ENCODE measurements at regions not wholly inside any gene's neighbourhood (a gene's known extent, or its start where the extent isn't known, plus 50 kb on each side); places are given as distances from the start of the nearest gene placed in this dataset.
A peak's percentile ranks its signal among the peaks of the same experiment; 100 is the strongest.

DNA sequence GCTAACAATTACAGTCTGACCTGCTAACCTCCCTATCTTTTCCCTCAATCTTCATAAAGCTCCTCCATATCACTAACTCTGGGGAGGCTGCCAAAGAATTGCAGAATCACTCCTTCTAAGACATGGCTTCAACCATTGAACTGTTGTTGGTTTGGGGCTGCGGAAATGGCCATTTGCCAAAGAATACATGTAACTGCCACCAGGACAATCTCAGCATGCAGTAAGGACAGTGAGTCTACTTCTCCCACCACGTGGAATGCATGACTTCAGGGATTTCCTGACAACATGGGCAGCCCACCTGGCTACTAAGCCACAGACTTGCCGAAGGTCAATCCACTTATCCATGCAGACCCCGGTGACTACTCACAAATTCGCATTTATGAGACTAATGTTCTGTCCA, 104.3 kb upstream of the NUDT7 start:
- no peak for ATAC-seq (ENCODE audit: low FRiP score in 2 of 2)
- WGBS, 2 donors: 75 to 81% methylated on average over 5 of the region's 5 CpGs
- Histone ChIP-seq H3K9me3 (no peaks in the 10 kb centered on the region), H3K27ac (no peak overlapping the region), H3K4me3 (no peak overlapping the region), H3K4me1 (no peaks in the 10 kb centered on the region), H3K27me3 (no peaks in the 10 kb centered on the region), H3K36me3 (no peaks in the 10 kb centered on the region)
- TF ChIP-seq EP300 (IDR thresholded peaks at IDR 0.05) (no peak), POLR2AphosphoS5 (IDR thresholded peaks at IDR 0.05) (no peak), POLR2A (IDR thresholded peaks at IDR 0.05) (no peak)
- TF ChIP-seq, protein P1, sequence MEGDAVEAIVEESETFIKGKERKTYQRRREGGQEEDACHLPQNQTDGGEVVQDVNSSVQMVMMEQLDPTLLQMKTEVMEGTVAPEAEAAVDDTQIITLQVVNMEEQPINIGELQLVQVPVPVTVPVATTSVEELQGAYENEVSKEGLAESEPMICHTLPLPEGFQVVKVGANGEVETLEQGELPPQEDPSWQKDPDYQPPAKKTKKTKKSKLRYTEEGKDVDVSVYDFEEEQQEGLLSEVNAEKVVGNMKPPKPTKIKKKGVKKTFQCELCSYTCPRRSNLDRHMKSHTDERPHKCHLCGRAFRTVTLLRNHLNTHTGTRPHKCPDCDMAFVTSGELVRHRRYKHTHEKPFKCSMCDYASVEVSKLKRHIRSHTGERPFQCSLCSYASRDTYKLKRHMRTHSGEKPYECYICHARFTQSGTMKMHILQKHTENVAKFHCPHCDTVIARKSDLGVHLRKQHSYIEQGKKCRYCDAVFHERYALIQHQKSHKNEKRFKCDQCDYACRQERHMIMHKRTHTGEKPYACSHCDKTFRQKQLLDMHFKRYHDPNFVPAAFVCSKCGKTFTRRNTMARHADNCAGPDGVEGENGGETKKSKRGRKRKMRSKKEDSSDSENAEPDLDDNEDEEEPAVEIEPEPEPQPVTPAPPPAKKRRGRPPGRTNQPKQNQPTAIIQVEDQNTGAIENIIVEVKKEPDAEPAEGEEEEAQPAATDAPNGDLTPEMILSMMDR (IDR thresholded peaks at IDR 0.05): no peak
- DNase-seq: no peak

GRCh38 chr16:77618951-77619350, 103.4 kb upstream of the NUDT7 start:
- Histone ChIP-seq H3K4me1 (no peaks in the 10 kb centered on the region), H3K36me3 (no peaks in the 10 kb centered on the region), H3K4me3 (no peak overlapping the region), H3K9me3 (no peaks in the 10 kb centered on the region), H3K27me3 (no peaks in the 10 kb centered on the region), H3K27ac (no peak overlapping the region)
- no peak for ATAC-seq (ENCODE audit: low FRiP score in 2 of 2)
- DNase-seq: no peak
- WGBS, 2 donors: 77 to 78% methylated on average over 5 of the region's 5 CpGs
- TF ChIP-seq EP300 (IDR thresholded peaks at IDR 0.05) (no peak), POLR2AphosphoS5 (IDR thresholded peaks at IDR 0.05) (no peak), POLR2A (IDR thresholded peaks at IDR 0.05) (no peak)
- TF ChIP-seq, protein P1 (IDR thresholded peaks at IDR 0.05): no peak

GRCh38 chr16:77624085-77624484, 98.2 kb upstream of the NUDT7 start:
- no peak overlapping the region for H3K4me3 ChIP-seq
- DNase-seq (peak in 1 of 2 donors; percentile 21), ATAC-seq (ENCODE audit: low FRiP score in 2 of 2) (no peak)
- H3K27me3 ChIP-seq: no peaks in the 10 kb centered on the region
- H3K27ac ChIP-seq: no peak overlapping the region
- TF ChIP-seq POLR2A (IDR thresholded peaks at IDR 0.05) (no peak), EP300 (IDR thresholded peaks at IDR 0.05) (no peak), POLR2AphosphoS5 (IDR thresholded peaks at IDR 0.05) (no peak)
- TF ChIP-seq, protein P1 (IDR thresholded peaks at IDR 0.05): no peak
- H3K4me1 ChIP-seq: no peaks in the 10 kb centered on the region
- H3K9me3 ChIP-seq: no peaks in the 10 kb centered on the region
- WGBS, 2 donors: 78 to 82% methylated on average over 9 of the region's 9 CpGs
- H3K36me3 ChIP-seq: no peaks in the 10 kb centered on the region

DNA sequence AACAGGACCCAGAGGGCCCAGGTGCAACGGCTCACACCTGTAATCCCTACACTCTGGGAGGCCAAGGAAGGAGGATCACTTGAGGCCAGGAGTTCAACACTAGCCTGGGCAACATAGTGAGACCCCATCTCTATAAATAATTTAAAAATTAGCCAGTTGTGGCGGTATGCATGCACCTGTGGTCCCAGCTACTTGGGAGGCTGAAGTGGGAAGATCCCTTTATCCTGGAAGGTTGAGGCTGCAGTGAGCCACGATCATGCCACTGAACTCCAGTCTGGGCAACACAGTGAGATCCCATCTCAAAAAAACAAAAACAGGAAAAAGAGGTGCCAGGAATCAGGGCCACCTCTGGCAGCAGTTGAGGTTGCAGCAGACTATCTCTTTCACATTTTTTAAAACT, 85.7 kb upstream of the NUDT7 start:
- 76 to 79% methylated on average over 3 of the region's 3 CpGs for WGBS, 2 donors
- no peak for DNase-seq
- ATAC-seq (ENCODE audit: low FRiP score in 2 of 2): no peak

GRCh38 chr16:77637940-77638339, 84.4 kb upstream of the NUDT7 start:
- Histone ChIP-seq H3K27ac (no peak overlapping the region), H3K4me1 (no peaks in the 10 kb centered on the region), H3K27me3 (no peaks in the 10 kb centered on the region), H3K4me3 (no peak overlapping the region), H3K9me3 (no peaks in the 10 kb centered on the region), H3K36me3 (no peaks in the 10 kb centered on the region)
- WGBS, 2 donors: 63 to 68% methylated on average over 6 of the region's 6 CpGs
- TF ChIP-seq EP300 (IDR thresholded peaks at IDR 0.05) (no peak), POLR2AphosphoS5 (IDR thresholded peaks at IDR 0.05) (no peak), POLR2A (IDR thresholded peaks at IDR 0.05) (no peak)
- TF ChIP-seq, protein P1 (IDR thresholded peaks at IDR 0.05): no peak
- ATAC-seq (ENCODE audit: low FRiP score in 2 of 2) (no peak), DNase-seq (no peak)

More for the DNA sequence above, 85.7 kb upstream of the NUDT7 start:
- TF ChIP-seq, protein P1 (IDR thresholded peaks at IDR 0.05): no peak
- TF ChIP-seq POLR2A (IDR thresholded peaks at IDR 0.05) (no peak), EP300 (IDR thresholded peaks at IDR 0.05) (no peak), POLR2AphosphoS5 (IDR thresholded peaks at IDR 0.05) (no peak)
- H3K36me3 ChIP-seq: no peaks in the 10 kb centered on the region
- H3K27ac ChIP-seq: no peak overlapping the region
- no peaks in the 10 kb centered on the region for H3K27me3 ChIP-seq
- H3K4me3 ChIP-seq: no peak overlapping the region
- no peaks in the 10 kb centered on the region for H3K4me1 ChIP-seq
- H3K9me3 ChIP-seq: no peaks in the 10 kb centered on the region

Data from upper lobe of left lung (tissue), 6 donors.